ENCODE measurements at regions not wholly inside any gene's neighbourhood (a gene's known extent, or its start where the extent isn't known, plus 50 kb on each side); places are given as distances from the start of the nearest gene placed in this dataset.

DNA sequence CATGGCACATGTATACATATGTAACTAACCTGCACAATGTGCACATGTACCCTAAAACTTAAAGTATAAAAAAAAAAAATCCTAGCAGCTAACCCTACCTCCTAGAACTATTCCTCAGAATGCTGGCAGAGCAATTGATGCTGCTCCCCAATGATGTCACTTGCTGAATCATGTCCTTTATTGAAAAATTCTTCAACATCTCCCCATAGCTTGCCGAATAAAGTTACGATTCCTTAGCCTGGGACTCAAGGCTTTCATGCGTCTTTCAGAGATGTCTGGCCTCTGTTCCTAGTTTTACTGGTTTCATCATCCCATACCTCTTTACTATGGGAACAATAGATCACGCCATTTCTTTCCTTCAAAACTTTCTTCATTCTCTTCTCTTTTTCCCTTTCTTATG, 174.7 kb upstream of the FAT1 start:
- DNase-seq = no peak

DNA sequence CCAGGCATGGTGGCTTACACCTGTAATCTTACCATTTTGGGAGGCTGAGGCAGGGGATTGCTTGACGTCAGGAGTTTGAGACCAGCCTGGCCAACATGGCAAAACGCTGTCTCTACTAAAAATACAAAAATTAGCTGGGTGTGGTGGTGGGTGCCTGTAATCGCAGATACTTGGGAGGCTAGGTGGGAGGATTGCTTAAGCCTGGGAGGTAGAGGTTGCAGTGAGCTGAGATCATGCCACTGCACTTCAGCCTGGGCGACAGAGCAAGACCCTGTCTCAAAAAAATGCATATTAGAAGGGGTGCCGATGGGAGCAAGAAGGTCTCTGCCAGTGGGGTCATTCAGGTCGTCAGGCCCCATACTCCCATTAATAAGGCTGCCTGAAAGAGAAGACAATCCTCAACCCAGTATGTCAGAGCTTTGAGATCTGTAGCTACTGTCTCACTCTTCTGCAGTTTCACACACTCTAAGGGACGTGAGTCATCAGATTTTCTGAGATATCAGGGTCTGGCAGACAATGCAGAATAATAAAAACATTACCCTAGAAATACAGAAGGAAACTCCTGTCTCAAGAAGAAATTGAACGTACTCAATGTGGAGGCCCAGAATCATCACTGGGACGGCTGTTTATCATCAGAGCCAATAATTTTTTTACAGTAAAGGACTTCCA, 176.7 kb upstream of the FAT1 start:
- DNase-seq = no peak

DNA sequence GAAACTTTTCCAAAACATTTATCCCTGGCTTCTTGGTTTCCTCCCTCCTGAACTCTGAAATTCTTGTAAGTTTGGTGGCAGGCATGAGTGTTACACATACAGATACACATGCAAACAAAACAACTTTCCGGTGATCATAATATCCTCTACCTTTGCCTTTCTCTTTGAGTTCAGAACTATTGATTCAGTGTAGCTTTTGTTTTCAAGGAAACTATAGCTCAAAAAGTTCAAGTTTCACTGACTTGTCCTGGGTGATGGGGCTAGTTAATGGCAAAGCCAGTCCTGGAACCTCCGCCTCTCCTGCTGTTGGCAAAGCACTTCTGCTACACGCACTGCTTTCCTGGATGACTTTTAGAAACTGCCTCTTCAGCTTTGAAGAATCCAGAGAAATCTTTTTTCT, 177.3 kb upstream of the FAT1 start:
- no peak for DNase-seq

DNA sequence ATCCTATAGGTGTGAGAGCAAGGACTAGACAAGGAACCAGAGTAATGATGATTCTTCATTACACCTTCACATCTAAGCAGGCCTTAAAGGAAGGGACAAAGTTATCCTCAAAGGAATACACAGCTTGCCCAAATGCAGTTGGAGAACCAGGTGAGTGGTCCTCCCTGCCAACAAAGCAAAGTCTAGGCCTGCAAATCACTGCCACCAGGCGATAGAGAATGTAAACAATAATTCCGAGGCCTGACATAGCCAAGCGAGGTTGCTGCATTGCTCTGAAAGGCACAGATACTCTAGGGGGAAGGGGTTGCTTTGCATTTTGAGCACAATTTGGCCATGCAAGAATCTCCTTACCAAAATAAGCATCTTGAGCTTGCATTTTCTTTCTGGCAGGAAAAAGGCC, 178.2 kb upstream of the FAT1 start:
- no peak for DNase-seq

DNA sequence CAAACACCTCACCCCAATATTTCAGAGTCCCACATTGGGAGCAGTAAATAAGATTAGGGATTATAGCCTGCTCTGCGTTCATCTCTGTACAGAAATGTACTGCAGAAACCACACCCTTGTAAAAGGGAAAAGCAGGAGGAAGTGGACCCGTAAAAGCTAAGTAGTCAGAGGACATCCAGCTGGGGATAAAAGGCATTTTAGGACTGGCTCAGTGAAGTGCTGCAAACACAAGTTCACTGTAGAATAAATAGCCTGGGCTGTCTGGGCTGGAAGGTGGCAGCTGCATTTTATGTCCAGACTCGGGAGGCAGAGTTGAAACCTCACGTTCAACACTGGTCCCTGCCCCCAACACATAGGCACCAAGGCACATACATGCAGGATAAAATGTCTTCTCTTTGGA, 178.7 kb upstream of the FAT1 start:
- DNase-seq = no peak

DNA sequence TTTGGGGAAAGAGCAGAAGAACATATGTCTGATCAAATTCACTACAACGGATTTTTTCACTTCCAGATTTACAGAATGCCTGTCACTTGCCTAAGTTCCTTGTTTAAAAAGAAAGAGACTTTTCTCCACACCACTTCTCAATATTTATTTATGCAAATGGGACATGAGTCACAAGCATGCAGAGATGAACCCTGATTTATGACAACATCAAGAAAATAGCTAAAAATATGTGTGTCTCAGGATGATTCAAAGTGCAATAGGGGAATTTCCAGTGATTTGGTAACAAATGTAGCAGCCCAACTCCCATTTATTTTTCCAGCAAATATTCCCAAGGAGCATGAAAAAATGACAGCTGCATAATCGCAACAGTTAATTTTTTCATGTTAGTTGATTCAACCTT, 180.4 kb upstream of the FAT1 start:
- DNase-seq = no peak

DNA sequence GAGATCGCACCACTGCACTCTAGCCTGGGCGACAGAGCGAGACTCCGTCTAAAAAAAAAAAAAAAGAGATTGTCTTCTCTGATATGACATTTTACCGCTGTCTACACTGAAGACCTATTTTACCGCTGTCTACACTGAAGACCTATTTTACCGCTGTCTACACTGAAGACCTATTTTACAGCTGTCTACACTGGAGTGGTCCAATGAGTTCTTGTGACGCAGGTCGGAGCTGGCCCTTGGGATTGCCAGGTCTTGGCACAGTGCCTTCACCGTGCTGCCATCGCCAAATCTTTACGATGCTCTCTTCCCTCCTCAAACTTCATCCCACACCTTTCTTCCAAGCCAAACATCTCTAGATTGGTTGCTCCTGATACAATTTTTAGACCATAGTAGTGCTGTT, 183.1 kb upstream of the FAT1 start:
- DNase-seq = no peak

DNA sequence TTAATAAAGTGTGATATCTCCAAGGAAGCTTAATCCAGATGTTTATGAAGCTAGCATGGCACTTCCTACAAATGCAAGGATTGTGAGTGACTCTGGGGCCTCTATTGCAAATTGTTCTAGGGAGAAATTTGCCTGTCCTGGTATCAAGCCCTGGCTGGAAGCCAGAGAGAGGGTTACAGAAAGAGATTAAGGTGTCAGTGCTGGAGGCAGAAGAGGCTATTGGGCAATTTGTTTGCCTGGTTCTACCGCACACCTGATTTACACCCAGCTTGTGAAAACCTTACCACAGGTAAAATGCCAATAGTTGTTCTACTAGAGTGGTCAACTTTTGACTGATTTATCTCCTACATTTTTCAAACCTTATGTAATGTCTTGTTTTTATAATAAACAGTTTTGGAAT, 186.7 kb upstream of the FAT1 start:
- DNase-seq = no peak

DNA sequence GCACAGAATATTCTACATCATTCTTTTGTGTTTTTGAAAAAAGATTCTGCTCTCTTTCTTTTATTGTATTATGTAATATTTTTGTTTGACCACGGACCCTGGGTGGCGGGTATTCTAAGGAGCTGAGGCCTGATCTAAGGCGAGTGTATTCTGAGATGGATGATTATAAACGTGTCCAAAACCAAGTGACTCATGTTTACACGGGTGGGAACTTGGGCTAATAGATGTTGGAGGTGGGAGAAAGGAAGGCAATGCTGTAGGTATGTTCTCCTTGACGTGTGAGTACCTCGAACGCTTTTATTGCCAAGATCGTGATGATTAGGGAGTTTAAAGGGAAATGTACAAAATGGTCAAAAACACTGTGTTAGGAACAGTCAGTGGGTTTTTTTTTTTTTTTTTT, 188.9 kb upstream of the FAT1 start:
- no peak for DNase-seq

DNA sequence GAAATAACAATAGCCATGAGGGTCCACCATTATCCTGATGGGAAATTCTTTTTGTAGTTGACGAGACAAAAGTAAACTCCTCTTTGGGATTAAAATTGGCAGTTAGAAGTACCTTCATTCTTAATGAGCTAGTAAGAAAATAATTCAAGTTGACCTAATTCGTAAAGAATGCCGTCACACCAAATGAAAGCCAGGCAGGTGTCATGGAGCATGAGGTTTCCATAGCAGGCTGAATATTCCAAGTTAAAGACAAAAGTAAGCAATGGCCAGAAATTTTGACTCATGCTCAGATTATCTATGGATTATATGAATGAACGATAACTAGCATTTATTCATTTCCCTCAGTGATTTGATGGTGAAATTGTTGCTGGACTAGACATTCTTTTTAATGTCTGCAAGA, 192.2 kb upstream of the FAT1 start:
- DNase-seq = no peak

DNA sequence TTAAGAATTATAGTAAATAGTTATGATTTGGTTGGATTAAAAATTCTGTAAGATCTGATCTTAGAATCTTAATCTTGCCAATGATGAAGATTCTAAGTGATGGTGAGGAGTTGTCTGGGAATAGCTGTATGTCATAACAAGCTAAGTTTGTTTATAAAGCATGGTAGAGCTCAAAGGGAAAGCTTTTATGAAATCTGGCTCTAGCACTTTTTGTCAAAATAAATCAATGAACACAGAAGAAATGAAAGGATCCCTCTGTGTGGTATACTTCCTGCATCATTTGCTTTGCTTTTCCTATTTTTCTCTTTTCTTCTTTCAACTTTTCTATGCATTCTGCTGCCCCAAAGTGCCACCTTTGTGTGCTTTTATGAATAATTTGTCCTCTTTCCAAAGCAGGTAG, 193.5 kb upstream of the FAT1 start:
- no peak for DNase-seq

DNA sequence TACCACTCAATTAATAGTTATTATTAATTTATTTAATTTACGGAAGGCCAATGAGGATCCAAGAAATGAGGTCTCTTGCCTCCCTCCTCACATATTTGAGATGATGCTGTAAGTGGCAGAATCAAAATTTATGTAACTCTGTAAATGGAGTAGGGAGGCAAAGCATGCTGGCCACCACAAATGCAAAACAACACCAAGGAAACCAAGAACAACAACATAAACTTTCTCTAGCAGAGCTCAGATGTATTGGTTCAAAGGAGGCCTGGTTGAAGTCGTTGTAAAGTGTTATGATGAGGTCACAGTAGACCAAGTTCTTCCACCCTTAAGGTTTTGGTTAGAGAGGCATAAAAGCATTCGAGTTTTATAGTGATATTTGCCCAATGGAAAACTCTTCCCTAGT, 194.8 kb upstream of the FAT1 start:
- DNase-seq = no peak

DNA sequence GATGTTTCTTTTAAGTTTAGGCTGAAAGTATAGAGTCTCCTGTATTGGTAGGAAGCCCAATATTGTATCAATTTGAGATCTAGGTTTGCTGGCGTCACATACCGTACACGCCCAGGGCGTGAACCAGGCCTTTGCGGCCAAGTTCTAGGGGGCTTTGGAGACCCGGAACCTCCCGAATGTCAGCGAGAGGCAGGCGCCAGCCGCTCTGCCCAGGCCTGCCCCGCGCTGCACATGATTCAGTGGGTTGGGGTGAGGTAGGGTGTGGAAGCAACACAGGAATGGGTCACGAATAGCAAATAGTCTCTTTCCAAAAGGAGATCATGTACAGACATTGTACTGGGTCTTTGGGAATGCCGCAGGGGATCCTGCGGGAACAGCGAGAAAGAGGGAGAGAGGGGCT, 195.7 kb upstream of the FAT1 start:
- DNase-seq = no peak

DNA sequence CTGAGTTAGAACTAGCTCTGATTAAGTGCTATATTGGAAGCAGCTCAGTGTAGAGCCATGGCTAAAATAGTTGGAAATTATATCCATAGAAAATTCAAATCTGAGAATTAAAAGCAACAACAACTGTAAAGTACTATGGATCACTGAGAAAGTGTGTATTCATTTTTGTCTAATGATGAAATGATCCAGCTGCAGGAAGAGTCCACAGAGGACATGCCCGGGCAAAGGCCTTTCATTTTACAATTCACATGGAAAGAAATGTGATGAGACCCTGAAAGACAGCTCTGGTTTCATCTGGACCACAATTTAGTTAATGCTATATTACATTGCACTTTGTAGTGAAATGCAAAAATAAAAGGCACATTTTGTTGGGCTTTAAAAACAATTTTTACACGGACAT, 196.8 kb upstream of the FAT1 start:
- DNase-seq = no peak

DNA sequence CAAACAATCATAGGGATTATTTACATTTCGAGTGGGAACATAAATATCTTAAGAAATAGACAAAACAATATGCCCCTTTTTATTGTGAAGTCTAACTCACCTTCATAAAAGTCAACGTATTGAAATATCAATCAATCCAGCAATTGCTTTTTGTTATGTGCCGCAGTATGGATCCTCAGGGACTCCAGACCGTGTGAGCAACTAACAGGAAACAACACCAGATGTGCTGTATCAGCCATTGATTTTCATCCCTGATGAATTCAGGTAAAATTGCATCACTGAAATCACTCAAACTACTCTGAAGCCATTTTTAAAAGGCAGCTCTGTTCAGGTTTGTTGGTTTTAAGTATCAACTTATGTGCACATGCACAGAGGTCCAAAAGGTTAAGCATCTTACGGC, 197.3 kb upstream of the FAT1 start:
- DNase-seq = no peak

DNA sequence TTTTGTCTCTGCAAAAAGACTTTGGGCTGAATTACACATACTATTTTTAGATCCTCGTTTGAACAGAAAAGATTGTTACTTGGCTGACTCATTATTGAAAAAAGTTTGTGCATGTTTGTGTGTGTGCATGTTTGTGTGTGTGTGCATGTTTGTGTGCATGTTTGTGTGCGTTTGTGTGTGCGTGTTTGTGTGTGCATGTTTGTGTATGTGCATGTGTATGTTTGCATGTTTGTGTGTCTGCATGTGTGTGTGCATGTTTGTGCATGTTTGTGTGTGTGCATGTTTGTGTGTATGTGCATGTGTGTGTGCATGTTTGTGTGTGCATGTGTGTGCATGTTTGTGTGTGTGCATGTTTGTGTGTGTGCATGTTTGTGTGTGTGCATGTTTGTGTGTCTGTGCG, 201.1 kb upstream of the FAT1 start:
- no peak for DNase-seq

DNA sequence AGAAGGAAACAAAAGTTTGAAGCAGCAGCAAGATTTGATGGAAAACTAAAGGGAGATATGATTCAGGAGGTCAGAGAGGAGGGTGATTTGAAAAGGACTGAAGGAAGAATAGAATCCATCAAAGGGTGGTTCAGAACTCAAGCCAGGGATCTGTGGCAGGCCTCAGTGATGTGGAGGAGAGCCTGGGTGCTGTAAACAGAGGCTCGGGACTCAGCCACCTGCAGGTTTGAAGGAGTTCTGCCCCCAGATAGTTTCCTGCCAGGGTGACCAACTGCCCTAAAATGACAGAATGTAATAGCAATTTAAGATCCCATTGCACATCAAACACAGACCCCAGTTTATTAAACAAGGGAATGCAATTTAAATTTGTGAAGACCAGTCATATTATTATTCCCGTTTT, 204.0 kb upstream of the FAT1 start:
- DNase-seq = no peak

DNA sequence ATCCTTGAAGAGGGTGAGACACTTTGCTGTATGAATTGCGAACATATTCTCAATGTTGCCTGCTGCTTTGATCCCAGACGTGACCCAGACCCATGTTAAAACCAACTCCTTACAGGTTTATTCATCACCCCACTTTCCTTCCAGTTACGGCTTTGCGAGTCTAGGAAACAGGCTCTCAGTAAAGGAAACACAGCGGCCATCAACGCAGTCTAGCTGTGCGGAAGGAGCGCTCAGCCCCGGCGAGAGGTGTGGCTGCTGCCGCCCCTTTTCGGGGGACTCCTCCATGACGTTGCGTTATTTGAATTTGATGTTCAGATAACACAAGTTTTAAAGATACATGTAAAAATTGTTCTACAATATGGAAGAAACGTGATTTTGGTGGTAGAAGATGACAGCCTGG, 206.4 kb upstream of the FAT1 start:
- no peak for DNase-seq

DNA sequence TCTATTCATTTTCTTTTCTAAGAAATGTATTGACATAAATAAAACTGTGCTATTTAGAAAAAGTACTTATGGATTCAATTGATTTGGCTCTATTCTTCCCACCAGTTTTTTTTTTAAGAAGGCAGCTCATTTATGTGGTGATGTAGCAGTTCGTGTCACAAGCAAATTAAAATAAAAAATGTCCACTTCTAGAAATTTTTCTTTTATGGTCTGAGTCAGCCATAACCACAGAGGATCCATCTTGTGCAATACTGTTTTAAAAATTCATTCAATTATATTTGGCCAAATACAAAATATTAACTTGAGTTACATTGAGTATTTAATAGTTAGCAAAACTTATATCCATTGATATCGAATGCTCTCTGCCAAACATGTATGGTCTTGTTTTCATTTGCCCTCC, 207.9 kb upstream of the FAT1 start:
- DNase-seq = no peak

DNA sequence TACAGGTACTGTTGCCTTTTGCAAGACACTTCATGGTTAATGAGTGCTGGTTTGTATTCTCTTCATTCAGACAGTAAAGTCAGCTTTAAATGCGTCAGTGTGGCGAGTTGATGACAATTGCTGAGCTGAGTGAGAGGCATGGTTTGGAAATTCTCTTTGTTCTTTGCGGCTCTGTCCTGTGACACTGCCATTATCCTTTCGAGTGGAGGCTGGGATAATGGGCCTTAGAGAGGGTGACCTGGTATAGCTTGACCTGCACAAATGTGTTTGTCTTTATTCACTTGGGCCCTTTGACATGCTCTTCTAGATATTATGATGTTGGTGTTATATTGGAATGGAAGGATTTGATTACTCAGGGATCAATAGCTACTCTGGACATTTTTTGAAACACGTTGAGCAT, 208.5 kb upstream of the FAT1 start:
- DNase-seq = no peak

DNA sequence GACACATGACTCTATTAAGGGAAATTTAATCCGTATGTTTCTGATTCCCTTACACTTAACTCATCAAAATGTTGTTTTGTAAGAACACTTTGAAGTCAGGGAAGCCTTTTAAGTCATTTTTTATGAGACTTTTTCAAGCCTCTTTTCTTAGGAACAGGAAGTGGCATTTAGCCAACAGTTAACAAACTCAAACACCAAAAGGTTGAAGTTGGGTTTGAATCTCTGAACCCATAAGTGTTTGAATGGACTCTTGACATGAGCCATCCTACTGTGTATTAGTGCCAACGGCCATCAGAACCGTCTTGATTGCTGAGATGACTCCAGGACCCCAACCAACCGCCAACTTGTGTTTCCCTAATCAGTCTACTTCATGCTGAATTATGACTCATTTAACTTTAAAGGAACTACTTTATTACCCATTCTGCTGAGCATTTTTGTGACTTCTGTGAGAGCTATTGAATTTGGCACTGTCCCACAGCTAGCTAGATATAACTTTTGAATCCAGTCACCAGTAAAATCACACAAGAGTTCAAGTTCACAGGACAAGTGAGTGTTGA, 209.1 kb upstream of the FAT1 start:
- no peak for DNase-seq

DNA sequence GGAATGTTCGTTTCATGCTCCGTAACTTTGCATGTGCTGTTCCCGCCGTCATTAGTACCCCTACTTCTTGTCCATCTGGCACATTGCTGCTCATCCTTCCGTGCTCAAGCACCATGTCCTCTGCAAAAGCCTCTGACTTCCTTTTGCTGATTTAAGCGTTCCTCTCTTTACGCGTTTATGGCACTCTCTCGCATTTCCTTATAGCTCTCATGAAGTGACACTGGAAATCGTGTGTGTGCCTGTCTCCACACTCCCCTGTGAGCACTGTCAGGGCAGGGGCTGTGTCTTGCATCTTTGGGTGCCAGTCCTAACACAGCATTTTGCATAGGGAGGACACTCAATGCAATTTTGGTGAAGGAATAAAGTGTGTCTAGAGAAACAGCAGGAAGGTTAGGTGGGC, 210.6 kb upstream of the FAT1 start:
- no peak for DNase-seq

DNA sequence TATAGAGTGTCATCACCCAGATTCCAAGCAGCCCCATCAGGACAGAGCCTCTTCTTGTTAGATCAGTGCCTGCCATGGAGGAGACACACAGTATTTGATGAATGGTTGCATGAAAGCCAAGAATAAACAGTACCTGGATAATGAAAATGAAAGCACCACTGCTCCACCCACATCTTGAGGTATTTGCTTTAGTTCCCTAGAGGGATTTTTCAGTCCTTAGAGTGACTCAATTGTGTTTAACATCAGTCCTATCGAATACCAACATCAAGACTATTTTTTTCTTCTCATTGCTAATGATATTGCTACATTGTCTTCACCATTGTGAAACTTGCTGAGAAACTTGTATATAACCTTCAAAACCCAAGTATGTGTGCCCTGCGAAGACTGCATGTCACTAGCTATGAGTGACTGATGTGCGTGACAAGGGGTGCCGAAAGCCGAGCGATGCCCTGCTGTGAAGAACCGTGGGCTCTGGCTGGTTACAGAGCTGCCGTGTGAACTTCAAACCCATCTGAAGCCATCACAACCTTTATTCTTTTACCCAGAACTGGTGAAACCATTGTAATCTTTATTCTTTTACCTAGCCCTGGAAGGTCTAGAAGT, 211.3 kb upstream of the FAT1 start:
- no peak for DNase-seq

DNA sequence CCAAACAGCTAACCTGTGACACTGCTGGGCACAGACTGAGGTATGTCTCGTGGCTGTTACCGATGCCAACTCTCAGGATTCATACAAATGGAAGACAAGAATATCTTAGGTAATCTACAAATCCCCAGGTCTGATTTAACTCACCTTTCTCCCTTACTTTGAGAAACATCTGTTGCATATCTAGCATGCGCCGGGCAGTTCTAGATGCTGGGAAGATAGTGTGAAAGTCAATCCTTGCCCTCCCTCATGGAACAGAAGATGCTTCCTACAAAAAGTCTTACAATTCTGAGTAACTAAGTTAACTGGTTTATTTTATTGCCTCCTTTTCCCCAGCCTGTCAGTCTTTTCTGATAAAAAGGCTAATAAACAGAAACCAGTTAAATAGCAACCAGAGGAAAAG, 212.2 kb upstream of the FAT1 start:
- no peak for DNase-seq
